ENCODE measurements at regions not wholly inside any gene's neighbourhood (a gene's known extent, or its start where the extent isn't known, plus 50 kb on each side); places are given as distances from the start of the nearest gene placed in this dataset.

DNA sequence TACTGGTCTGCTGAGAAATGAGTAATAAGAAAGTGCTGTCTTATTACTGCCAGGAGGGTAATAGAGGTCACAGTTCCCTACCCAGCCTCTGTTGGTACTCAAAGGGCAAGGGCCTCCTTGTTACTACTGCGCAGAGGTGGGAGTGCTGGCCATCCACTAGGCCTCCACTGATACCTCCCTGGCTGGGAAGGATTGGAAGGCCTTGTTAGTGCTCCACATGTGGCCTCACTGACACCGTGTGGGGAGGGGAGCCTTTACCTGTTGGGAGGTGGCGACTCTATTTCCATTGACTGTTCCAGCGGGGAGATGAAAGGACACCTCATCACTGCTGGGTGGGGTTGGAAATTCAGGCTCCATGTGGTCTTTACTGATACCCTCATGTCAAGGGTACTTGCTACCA is 57.8 kb upstream of the USP24 start:
- 60 to 80% methylated on average over 2 to 4 of the region's 4 CpGs for WGBS, 2 donors
- Histone ChIP-seq H3K9me3 (no peaks in the 10 kb centered on the region), H3K27me3 (no peaks in the 10 kb centered on the region), H3K36me3 (ENCODE audit: low read depth, missing control alignments) (no peaks in the 10 kb centered on the region), H3K4me3 (no peak overlapping the region), H3K27ac (no peak overlapping the region), H3K4me1 (no peaks in the 10 kb centered on the region)
- DNase-seq, result no peak
- no peak for TF ChIP-seq POLR2A (IDR thresholded peaks at IDR 0.05)
- TF ChIP-seq, protein P1, sequence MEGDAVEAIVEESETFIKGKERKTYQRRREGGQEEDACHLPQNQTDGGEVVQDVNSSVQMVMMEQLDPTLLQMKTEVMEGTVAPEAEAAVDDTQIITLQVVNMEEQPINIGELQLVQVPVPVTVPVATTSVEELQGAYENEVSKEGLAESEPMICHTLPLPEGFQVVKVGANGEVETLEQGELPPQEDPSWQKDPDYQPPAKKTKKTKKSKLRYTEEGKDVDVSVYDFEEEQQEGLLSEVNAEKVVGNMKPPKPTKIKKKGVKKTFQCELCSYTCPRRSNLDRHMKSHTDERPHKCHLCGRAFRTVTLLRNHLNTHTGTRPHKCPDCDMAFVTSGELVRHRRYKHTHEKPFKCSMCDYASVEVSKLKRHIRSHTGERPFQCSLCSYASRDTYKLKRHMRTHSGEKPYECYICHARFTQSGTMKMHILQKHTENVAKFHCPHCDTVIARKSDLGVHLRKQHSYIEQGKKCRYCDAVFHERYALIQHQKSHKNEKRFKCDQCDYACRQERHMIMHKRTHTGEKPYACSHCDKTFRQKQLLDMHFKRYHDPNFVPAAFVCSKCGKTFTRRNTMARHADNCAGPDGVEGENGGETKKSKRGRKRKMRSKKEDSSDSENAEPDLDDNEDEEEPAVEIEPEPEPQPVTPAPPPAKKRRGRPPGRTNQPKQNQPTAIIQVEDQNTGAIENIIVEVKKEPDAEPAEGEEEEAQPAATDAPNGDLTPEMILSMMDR (IDR thresholded peaks at IDR 0.05), result no peak
- intact Hi-C loops (cut with DNase I; ENCODE audit: low total_unique reads), result no loop called here

Small RNAs in the stretch of these regions (small RNA-seq; reads per million reads assigned to genes)
- 0 reads per million in 2 donors for gene RF00019
- gene RNU6-830P, result 0 reads per million in 2 donors

All from testis (tissue), 2 donors.